RCC 7860 (cell line): ENCODE measurements at regions not wholly inside any gene's neighbourhood (a gene's known extent, or its start where the extent isn't known, plus 50 kb on each side); places are given as distances from the start of the nearest gene placed in this dataset.
A peak's percentile ranks its signal among the peaks of the same experiment; 100 is the strongest.
"Not testable (repeated sequence)": the region's sequence is repeated elsewhere in the genome, so short reads cannot be mapped to it uniquely, and the experiment has no call there.

Experiments
- DNase-seq: peaks from one replicate; pipeline ENCODE4 v3.0.0-alpha.2; 2015; ENCODE audit warnings: low spot score
- FAIRE-seq: peaks from 2 replicates; lab custom pipeline; 2012; peaks lifted over from hg19 to GRCh38; lab: Jason Lieb, UNC

GRCh38 chr5:111983459-111983858, 226.5 kb upstream of the NREP start:
- DNase-seq (no peak), FAIRE-seq (no peak)

GRCh38 chr5:111977436-111977829, 220.4 kb upstream of the NREP start:
- DNase-seq (no peak), FAIRE-seq (no peak)

GRCh38 chr5:111976705-111977435, 219.9 kb upstream of the NREP start:
- DNase-seq (no peak), FAIRE-seq (no peak)

GRCh38 chr5:111975133-111975532, 218.1 kb upstream of the NREP start:
- FAIRE-seq (no peak), DNase-seq (no peak)

- DNase-seq (no peak), FAIRE-seq (no peak)
Measured at GRCh38 chr5:111973961-111974360, 217.0 kb upstream of the NREP start.

GRCh38 chr5:111972548-111972947, 215.6 kb upstream of the NREP start:
- no peak for DNase-seq
- FAIRE-seq: no peak

GRCh38 chr5:111972080-111972479, 215.1 kb upstream of the NREP start:
- FAIRE-seq (no peak), DNase-seq (no peak)

GRCh38 chr5:111968459-111968858, 211.5 kb upstream of the NREP start:
- no peak for DNase-seq
- no peak for FAIRE-seq

GRCh38 chr5:111967463-111967862, 210.5 kb upstream of the NREP start:
- FAIRE-seq (no peak), DNase-seq (no peak)

GRCh38 chr5:111966290-111966689, 209.3 kb upstream of the NREP start:
- FAIRE-seq (no peak), DNase-seq (no peak)

- DNase-seq (no peak), FAIRE-seq (no peak)
Measured at GRCh38 chr5:111963555-111963954, 206.6 kb upstream of the NREP start.

GRCh38 chr5:111962906-111963305, 205.9 kb upstream of the NREP start:
- FAIRE-seq (no peak), DNase-seq (no peak)

- DNase-seq: no peak
- no peak for FAIRE-seq
Measured at GRCh38 chr5:111961862-111962261, 204.9 kb upstream of the NREP start.

GRCh38 chr5:111960476-111961215, 203.7 kb upstream of the NREP start:
- no peak for FAIRE-seq

GRCh38 chr5:111958851-111959250, 201.9 kb upstream of the NREP start:
- DNase-seq (no peak), FAIRE-seq (no peak)

More at GRCh38 chr5:111960476-111961215, 203.7 kb upstream of the NREP start:
- DNase-seq: no peak

- not testable (repeated sequence) for DNase-seq, FAIRE-seq
Measured at GRCh38 chr5:111956765-111957164, 199.8 kb upstream of the NREP start.

GRCh38 chr5:111954516-111955395, 197.8 kb upstream of the NREP start:
- peak; percentile 82 for FAIRE-seq
- DNase-seq: no peak

GRCh38 chr5:111953351-111954127, 196.5 kb upstream of the NREP start:
- peak; percentile 90 for FAIRE-seq
- DNase-seq: peak; percentile 67

- DNase-seq (no peak), FAIRE-seq (no peak)
Measured at GRCh38 chr5:111952555-111952954, 195.6 kb upstream of the NREP start.

GRCh38 chr5:111950660-111951059, 193.7 kb upstream of the NREP start:
- no peak for FAIRE-seq
- DNase-seq: no peak
